GM18909 (cell line): ENCODE measurements at regions not wholly inside any gene's neighbourhood (a gene's known extent, or its start where the extent isn't known, plus 50 kb on each side); places are given as distances from the start of the nearest gene placed in this dataset.

Experiments
- ATAC-seq: cut with Tn5 transposase; IDR thresholded peaks from one replicate; pipeline ENCODE4 v1.9.1; 2021; ENCODE audit warnings: mild to moderate bottlenecking; ENCODE audit not compliant: unreplicated experiment, poor library complexity

DNA sequence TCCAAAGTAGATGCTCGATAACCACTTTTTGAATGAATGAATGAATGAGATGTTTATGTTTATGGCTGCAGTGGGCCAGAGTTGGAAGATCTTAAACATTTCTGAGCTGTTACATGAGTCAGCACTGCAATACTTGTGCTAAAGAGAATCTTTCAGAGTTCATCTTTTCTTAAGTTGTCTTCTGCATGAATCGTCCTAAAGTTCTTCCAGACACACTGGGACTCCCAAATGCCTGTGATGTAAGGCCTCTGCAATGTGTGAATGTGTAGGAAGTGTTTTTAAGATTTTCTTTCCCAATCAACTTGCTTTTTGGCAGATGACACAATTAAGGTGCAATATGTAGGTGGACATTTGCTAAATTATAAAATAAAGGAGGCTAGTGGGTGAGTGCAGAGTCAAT is 50.3 kb upstream of the TRIM9 start:
- no peak for ATAC-seq

DNA sequence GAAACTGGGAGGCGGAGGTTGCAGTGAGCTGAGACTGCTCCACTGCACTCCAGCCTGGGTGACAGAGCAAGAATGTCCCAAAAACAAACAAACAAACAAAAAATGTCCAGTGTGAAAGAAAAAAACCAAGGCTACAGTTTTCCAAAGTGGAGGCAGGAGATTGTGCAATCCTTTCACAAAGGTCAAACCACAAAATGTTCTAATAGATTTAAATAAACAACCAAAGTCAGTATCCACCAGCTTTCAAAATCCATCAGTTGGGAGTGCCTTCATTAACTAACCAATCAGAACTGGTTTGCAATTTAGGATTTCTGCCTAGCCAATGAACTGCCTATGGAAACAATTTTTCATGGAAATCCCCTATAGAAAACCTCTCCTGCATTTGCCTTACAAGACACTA is 52.3 kb upstream of the TRIM9 start:
- ATAC-seq, result no peak

DNA sequence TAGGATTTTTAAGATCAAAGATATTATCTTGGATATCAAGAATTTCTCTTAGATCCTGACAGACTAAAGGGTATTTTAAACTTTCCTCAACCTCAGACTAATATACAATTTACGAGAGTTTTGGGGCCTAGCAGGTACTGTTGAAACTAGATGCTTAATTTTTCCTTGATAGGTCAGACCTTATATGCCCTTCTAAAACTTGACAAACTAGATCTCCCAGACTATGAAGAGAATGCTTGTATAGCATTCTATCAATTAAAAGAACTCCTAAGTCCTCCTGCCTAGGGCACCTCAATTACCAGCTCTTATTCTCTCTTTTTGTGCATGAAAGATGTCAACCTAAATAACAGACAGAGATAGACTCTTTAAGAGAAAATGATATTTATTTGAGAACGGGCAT is 60.4 kb upstream of the TRIM9 start:
- ATAC-seq, result no peak

DNA sequence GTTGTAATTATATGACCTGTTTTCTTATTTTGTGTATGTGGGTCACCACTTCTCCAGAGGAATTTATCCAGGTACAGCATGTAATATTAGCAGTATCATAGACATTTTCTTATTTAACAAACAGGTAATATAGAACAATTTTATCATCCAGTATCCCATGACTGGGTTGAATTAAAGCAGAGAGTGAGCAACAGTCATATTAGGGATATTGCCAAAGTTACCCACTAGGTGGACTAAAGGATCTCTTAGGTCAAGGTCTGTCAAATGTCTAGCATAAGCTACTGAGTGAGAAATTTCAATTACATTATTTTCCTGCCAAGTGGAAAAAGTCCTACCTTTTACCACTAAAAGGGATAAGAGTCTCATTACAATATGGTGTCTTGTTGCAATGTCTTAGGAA is 62.1 kb upstream of the TRIM9 start:
- ATAC-seq, result peak; percentile 79

DNA sequence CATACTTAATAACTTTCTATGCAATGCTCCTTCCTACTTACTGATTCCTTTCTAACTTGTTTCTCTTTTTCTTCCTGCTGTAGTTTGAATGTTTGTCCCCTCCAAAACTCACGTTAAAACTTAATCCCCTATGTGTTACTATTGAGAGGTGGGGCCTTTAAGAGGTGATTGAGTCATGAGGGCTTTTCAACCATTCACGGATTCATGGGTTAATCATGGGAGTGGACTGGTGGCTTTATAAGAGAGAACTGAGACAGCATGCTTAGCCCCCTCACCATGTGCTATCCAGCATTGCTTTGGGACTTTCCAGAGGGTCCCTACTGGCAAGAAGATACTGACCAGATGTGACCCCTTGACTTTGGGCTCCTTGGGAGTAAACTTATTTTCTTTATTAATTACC is 66.0 kb upstream of the TRIM9 start:
- no peak for ATAC-seq

DNA sequence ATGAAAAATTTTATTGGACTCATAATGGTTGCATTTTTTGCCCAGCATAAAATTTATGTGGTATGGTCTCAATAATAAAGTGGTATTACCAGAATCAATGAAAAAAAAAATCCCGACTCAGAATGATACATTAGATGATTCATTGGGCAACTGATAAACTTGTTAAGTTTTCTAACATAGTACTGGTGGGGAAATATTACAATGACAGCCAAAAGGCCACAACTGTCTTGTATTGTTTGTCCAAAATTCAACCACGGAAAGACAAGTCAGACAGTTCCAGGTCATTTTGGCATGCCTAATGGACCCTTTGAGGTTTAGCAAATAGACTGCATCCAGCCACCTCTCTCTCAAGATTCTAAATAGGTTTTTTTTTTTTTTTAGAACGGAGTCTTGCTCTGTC is 70.5 kb upstream of the TRIM9 start:
- ATAC-seq, result no peak

DNA sequence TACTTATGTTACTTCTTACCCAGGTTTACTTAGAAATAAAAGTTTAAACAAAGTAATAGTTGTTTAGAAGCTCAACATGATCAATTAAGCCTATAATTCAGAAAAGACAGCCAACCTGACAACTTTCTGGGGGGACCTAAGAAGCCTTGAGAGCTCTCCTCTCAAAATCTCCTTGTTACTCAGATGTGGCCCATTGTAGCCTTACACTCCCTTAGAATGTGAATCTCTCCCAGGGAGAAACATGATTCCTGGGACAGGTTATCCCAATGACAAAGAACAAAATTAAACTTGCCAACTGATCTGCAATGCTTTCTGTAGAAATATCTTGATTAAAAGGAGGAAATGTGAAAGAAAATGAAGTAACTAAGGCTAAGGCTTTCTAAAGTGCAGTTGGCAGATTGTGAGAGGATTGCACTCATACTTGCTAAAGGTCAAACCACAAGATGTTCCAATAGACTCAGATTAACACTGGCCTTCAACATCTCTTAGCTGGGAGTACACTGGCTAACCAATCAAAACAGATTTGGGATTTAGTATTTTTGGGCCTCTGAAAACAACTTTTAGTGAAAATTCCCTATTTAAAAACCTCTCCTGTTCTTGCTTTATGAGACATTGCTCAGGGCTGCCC is 72.3 kb upstream of the TMX1 start:
- no peak for ATAC-seq

DNA sequence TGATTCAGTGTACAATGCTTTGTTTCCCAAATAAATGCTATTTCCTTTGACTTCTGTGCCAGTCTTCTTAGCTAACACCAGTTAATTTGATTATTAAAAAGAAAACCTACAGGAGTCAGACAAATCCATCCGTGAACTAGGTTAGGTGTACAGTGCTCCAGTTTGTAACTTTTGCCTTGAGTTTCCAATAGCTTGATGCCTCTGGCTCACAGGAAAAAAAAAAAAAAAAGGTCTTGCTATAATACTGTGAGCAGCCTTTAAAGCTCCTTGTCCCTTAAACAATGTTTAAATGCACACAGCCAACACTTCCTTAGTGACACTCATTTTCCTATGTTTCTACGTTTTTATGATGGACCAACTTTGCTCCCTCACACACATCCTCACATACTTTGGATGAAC is 71.8 kb upstream of the TMX1 start:
- ATAC-seq, result no peak

DNA sequence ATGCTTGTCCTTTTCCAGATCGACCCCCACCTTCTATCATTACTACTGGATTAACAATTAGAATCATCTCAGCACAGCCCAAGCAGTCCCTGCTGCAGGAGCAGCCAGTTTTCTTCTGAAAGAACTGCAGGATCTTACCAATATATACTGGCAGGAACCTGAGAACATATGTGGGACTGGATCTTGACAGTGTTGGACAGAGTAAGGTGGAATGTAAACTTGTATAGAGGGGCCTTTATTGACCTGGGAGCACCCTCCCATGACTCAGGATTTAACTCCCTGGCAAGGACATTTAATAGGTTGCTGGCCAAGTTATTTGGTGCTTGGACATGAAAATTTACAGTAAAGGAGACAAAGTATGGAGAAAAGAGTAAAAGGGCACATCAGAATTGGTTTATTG is 66.2 kb upstream of the TMX1 start:
- ATAC-seq, result no peak

DNA sequence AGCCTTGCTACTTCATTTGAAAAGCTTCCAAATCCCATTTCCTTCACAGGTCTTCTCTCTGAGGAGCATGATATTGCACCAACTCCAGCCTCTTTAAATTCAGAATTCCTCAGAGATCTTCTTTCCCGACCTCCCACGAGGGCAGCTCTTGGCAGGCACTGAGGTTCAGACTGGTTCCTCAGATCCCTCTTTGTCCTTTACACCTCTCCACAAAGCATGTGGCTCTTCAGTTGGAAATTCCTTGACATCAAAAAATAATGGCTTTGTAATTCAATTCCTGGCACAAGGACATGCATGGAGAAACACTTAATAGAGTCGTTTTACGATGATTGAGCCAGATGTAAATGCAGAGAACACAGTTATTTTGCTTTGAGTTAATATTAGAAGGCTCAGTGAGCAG is 63.2 kb upstream of the TMX1 start:
- no peak for ATAC-seq

DNA sequence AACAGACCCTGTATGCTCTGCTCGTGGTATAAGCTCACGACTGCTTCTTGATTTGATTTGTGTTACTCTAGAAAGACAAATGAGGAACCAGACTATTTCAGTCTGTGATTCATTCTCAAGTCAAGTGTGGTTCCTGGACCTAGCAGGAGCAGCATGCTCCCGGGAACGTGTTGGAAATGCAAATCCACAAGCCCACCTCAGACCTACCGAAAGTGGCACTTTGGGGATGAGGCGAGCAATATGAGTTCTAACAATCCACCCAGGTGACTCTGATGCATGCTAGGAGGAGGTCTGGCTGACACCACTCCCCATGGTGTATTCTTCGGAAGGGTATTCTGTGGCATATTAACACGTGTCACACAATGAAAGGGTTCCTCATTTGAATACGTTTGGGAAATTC is 59.5 kb upstream of the TMX1 start:
- ATAC-seq, result peak; percentile 87

DNA sequence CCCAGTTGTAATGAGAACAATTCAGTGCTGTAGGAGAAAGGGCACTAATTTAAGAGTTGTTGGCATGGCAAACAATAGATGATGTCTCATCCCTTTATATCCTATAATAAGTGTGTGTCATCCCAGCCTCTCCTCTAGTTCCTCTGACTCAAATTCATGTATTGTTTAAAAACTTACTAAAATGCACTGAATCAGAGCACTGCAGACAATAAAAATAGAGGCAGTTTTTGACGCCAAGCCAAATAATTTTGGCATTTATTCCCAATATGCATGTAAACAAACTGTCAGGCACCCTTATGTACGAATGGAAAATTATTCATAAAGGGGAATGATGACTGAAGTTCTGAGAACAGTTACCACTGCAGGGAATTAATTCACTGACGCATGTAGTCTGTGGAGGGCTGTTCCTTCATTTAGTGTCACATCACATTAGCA is 57.9 kb upstream of the TMX1 start:
- no peak for ATAC-seq

DNA sequence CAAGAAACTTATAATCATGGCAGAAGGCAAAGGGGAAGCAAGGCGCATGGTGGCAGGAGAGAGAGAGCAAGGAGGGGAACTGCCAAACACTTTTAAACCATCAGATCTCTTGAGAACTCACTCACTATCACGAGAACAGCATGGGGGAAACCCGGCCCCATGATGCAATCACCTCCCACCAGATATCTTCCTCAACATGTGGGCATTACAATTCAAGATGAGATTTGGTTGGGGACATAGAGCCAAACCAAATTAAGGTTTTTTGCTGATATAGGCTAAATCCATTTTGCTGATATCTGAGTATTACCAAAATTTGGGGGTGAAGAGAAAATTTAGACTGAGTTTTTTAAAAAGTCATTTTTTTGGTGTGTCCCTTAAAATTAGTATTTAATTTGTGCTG is 54.9 kb upstream of the TMX1 start:
- ATAC-seq, result no peak

DNA sequence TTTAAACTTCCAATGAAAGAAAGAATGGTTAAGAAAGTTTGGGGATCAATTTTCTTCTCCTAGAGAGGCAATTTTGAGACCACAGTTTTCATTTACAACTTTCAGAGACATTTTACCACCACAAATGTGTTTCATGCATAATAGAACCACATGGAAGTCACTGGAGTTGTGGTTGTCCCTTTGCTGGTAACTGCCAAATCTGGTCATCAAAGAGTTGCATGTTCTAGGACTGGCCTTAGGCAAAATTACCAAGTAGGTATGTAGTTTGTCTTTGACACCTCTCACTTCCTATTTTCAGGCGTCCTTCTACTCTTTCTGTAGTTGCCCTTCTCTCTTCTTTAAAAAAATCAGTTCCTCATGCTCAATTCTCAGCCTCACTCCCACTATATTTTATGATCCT is 54.3 kb upstream of the TMX1 start:
- peak; percentile 72 for ATAC-seq

DNA sequence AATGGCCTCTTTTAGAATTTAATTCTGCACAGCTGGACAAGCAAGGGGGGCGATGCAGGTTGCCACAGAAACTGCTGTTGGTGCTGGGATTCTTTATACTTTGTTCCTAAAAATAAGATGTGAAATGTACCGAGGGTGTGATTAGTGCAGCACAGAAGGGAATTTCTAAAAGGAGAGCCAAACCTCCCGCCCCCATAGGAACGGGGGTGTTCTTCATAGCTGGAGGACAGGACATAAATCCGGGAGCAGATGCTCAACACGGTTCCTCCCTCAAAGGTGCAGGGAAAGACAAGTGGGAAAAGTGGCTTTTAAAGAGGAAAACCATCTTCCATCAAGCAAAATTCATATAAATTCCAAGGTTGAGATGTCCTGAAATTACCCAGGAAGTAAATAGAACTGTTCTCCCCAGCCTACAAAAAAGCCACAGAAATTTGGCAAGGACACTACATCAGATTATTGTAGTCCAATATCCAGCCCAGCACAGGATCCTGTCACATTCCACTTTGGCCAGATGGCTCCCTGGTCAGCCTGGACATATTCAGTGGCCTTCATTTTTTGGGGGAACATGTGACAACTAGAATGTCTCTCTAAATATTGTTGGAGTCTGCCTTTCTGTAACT is 51.4 kb upstream of the TMX1 start:
- no peak for ATAC-seq

DNA sequence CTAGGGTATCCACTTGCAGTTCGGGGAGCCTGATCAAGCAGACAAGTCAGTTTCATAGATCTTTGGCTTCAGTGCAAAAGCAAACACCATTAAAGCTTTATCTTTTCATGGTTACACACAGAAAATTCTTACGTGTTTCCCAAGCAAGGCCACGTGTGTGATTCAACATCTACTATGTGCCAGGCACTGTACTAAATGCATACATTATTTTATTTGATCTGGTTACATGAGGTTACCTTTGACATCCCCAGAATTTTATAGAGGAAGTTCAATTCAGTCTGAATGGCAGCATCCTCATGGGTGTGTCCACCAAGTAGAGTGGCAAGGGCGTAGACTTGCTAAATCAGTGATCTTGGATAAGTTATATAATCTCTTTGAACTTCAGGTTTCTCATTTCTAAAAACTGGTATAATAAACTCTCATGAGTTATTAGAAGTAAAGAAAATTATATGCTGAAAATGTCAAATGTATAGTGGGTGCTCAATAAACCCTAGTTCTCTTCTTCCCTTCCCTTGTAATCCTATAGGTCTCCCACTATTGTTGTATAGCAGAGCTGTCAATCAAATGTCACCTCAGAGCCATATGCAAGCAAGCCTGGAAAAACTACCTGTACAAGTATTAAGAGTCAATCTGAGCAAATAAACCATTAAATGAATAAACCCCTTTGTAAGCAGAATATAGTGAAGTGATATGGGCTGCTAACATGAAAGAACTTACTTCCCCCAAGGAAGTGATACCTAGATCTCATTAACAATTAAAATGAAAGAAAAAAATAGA is 50.3 kb upstream of the TMX1 start:
- no peak for ATAC-seq
